IMR-90 (cell line): ENCODE measurements at regions not wholly inside any gene's neighbourhood (a gene's known extent, or its start where the extent isn't known, plus 50 kb on each side); places are given as distances from the start of the nearest gene placed in this dataset.
"Not testable (repeated sequence)": the region's sequence is repeated elsewhere in the genome, so short reads cannot be mapped to it uniquely, and the experiment has no call there.

Source experiments
- ATAC-seq: fragments of 200-7000 bp; cut with Tn5 transposase; 2 replicates; pipeline ENCODE4 v1.9.1; 2020; ENCODE audit warnings: low read depth, mild to moderate bottlenecking, moderate library complexity
- BruUV-seq: library from RNA; stranded (reverse); fragments of 400-500 nt; replicated peaks from 2 replicates; lab custom pipeline; 2021; lab: Mats Ljungman, UMichigan
- CTCF ChIA-PET: fragments of 300-600 bp; formaldehyde crosslinking; extraction: SDS; loops from one replicate; lab custom pipeline; 2021; ENCODE audit warnings: antibody characterized with exemption; lab: Yijun Ruan, JAX
- POLR2A ChIA-PET: fragments of 300-600 bp; sonication (Branson Sonifier 250); formaldehyde crosslinking; loops from one replicate; lab custom pipeline; 2022; ENCODE audit warnings: antibody characterized with exemption; ENCODE audit not compliant: unreplicated experiment; lab: Charles Lee
- DNase-seq: peaks from one replicate; pipeline ENCODE4 v3.0.0; 2013
- H2AFZ ChIP-seq: replicated peaks from 2 replicates; pipeline ENCODE3; 2013; ENCODE audit warnings: low read length, mild to moderate bottlenecking; ENCODE audit not compliant: poor library complexity
- H2AK5ac ChIP-seq: 2 replicates; pipeline ENCODE4 v1.6.1; 2013; ENCODE audit warnings: low read depth, low read length, inconsistent platforms
- H2AK9ac ChIP-seq: replicated peaks from 2 replicates; pipeline ENCODE3; 2013; ENCODE audit warnings: mild to moderate bottlenecking, low read depth, low read length, moderate library complexity; ENCODE audit not compliant: poor library complexity
- H2BK120ac ChIP-seq: 2 replicates; pipeline ENCODE4 v1.6.1; 2013; ENCODE audit warnings: low read depth, low read length, inconsistent platforms
- H2BK15ac ChIP-seq: 3 replicates; pipeline ENCODE4 v1.6.1; 2013; ENCODE audit warnings: low read depth, low read length, inconsistent platforms
- H2BK20ac ChIP-seq: 2 replicates; pipeline ENCODE4 v1.6.1; 2013; ENCODE audit warnings: low read depth, mild to moderate bottlenecking, inconsistent platforms, low read length, moderate library complexity
- H2BK5ac ChIP-seq: 2 replicates; pipeline ENCODE4 v1.6.1; 2013; ENCODE audit warnings: mild to moderate bottlenecking, low read depth, low read length, inconsistent platforms; ENCODE audit not compliant: poor library complexity, severe bottlenecking
- H3K14ac ChIP-seq: replicated peaks from 2 replicates; pipeline ENCODE4 v1.6.1; 2013; ENCODE audit warnings: low read depth, low read length, inconsistent platforms
- H3K18ac ChIP-seq: 2 replicates; pipeline ENCODE4 v1.6.1; 2013; ENCODE audit warnings: low read depth, low read length, control low read depth
- H3K23ac ChIP-seq: 2 replicates; pipeline ENCODE4 v1.6.1; 2013; ENCODE audit warnings: low read depth, low read length, inconsistent platforms
- H3K27ac ChIP-seq: 2 replicates; pipeline ENCODE4 v1.5.1; 2013; ENCODE audit warnings: mild to moderate bottlenecking, control low read depth, low read length; ENCODE audit not compliant: insufficient read depth
- H3K27me3 ChIP-seq: 2 replicates; pipeline ENCODE4 v1.6.1; 2013; ENCODE audit warnings: low read length; ENCODE audit not compliant: control insufficient read depth, insufficient read depth
- H3K36me3 ChIP-seq: 2 replicates; pipeline ENCODE4 v1.6.1; 2013; ENCODE audit warnings: low read length, mixed read lengths; ENCODE audit not compliant: control insufficient read depth, insufficient read depth
- H3K4ac ChIP-seq: 2 replicates; pipeline ENCODE4 v1.6.1; 2013; ENCODE audit warnings: low read depth, low read length, inconsistent platforms
- H3K4me1 ChIP-seq: 2 replicates; pipeline ENCODE4 v1.6.1; 2013; ENCODE audit warnings: low read length, mixed read lengths; ENCODE audit not compliant: control insufficient read depth, insufficient read depth
- H3K4me2 ChIP-seq: 2 replicates; pipeline ENCODE4 v1.6.1; 2013; ENCODE audit warnings: low read depth, mild to moderate bottlenecking, control low read depth, low read length, moderate library complexity
- H3K4me3 ChIP-seq: 2 replicates; pipeline ENCODE4 v1.5.1; 2013; ENCODE audit warnings: low read depth, mild to moderate bottlenecking, control low read depth, low read length, moderate library complexity; ENCODE audit not compliant: insufficient read depth
- H3K56ac ChIP-seq: 2 replicates; pipeline ENCODE4 v1.6.1; 2013; ENCODE audit warnings: low read length, inconsistent platforms; ENCODE audit not compliant: insufficient read depth; ENCODE audit errors: extremely low read depth
- H3K79me1 ChIP-seq, 2 experiments: 2 replicates each; pipeline ENCODE4 v1.6.1; 2013; ENCODE audit warnings: low read length in 2 of 2, inconsistent platforms in 1 of 2, low read depth in 1 of 2
- H3K9ac ChIP-seq: 2 replicates; pipeline ENCODE4 v1.6.1; 2013; ENCODE audit warnings: low read depth, low read length, control low read depth
- H3K9me1 ChIP-seq: 2 replicates; pipeline ENCODE4 v1.6.1; 2013; ENCODE audit warnings: low read length, inconsistent platforms; ENCODE audit not compliant: insufficient read depth
- H3K9me3 ChIP-seq: 2 replicates; pipeline ENCODE4 v1.6.1; 2013; ENCODE audit warnings: low read length; ENCODE audit not compliant: control insufficient read depth, insufficient read depth
- H4K20me1 ChIP-seq: 2 replicates; pipeline ENCODE4 v1.6.1; 2013; ENCODE audit warnings: low read length, inconsistent platforms; ENCODE audit not compliant: insufficient read depth
- H4K5ac ChIP-seq: 2 replicates; pipeline ENCODE4 v1.6.1; 2013; ENCODE audit warnings: mild to moderate bottlenecking, low read depth, low read length, control low read depth
- H4K8ac ChIP-seq, 2 experiments: 2 replicates each; pipeline ENCODE4 v1.6.1; 2013; ENCODE audit warnings: low read depth in 2 of 2, low read length in 2 of 2, control low read depth in 1 of 2, inconsistent platforms in 1 of 2
- H4K91ac ChIP-seq: 2 replicates; pipeline ENCODE4 v1.6.1; 2013; ENCODE audit warnings: low read depth, low read length, inconsistent platforms; ENCODE audit not compliant: insufficient read depth
- FOS ChIP-seq: fragments of 150-350 bp; IDR thresholded peaks from 2 replicates; pipeline ENCODE4 v1.6.1; 2016; ENCODE audit warnings: low read depth, low read length
- MXI1 ChIP-seq: IDR thresholded peaks from 2 replicates; pipeline ENCODE4 v1.6.1; 2012; ENCODE audit warnings: low read depth, mild to moderate bottlenecking, low read length, moderate library complexity, borderline replicate concordance
- WGBS, 2 experiments: methylation state at CpG; one replicate each; pipeline versions ENCODE4 v1.1.5 to v1.1.7; 2013; ENCODE audit warnings: missing lambda C conversion rate in 2 of 2; ENCODE audit not compliant: insufficient read length in 1 of 2; ENCODE audit errors: extremely low coverage in 2 of 2; 5-methylcytosine and 5-hydroxymethylcytosine counted together
- dilution Hi-C: fragments of 300-500 bp; cut with HindIII; formaldehyde crosslinking; loops from one replicate; pipeline ENCODE4 v1.14.3; 2018; ENCODE audit warnings: low sequenced_read_pairs; ENCODE audit not compliant: unreplicated experiment
- in situ Hi-C: fragments of 300-500 bp; cut with MboI; formaldehyde crosslinking; loops from 3 replicates; pipeline ENCODE4 v1.14.3; 2019; ENCODE audit warnings: low sequenced_read_pairs, inconsistent platforms, mixed read lengths
- intact Hi-C: fragments of 100-400 bp; cut with micrococcal nuclease; formaldehyde crosslinking; loops from 2 replicates; pipeline ENCODE4 v1.10.0; 2022
- TF ChIP-seq, protein P1 (sequence below): conservative IDR thresholded peaks from 2 replicates; pipeline ENCODE4 v1.5.1; 2012; ENCODE audit warnings: mild to moderate bottlenecking, low read depth, low read length, improper control_type of control experiment

DNA sequence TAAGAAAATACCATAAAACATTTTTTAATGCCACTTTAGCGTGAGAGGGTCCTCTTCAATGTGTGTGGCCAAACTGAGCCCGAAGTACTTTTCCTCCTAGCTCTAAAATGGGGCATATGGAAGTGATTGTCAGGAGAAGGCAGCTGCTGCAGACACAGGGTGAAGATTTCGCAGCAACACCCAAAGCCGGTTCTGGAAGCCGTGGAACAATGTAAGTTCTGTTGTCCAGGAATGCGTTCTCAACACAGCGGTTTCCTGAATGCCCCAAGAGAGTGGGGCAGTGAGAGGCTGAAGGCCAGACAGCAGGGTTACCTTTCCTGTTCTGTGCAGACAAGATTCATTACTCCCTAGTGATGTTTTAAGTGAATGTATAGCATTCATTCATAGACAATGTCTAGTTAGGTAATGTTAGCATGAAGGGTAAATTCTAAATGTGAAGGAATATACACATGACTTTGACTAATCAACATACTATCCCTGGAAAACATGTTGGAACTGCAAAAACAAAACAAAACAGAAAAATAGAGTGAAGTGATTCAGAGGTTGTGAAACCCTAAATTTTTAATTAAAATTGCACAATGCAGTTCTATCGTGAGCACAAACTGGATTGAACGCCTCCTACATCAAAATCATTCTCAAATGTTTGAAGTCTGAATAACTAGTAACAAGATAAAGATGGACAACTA is 197.0 kb upstream of the SEMA6A start:
- Histone ChIP-seq H4K91ac (no peak overlapping the region), H2AK9ac (no peak overlapping the region), H3K27me3 (no peaks in the 10 kb centered on the region), H3K4ac (no peak overlapping the region), H2BK120ac (no peak overlapping the region), H3K4me3 (no peak overlapping the region), H3K14ac (no peak overlapping the region), H3K56ac (no peak overlapping the region), H3K9me3 (peaks cover 4% of the 10 kb centered on the region), H2BK5ac (no peak overlapping the region), H4K5ac (no peak overlapping the region), H2BK20ac (no peak overlapping the region), H3K18ac (no peak overlapping the region), H3K9me1 (no peaks in the 10 kb centered on the region), H4K20me1 (no peaks in the 10 kb centered on the region), H3K4me2 (no peak overlapping the region), H3K79me1 (no peaks in the 10 kb centered on the region), H3K27ac (no peak overlapping the region), H2BK15ac (no peak overlapping the region), H2AK5ac (no peak overlapping the region), H3K4me1 (no peaks in the 10 kb centered on the region), H3K36me3 (no peaks in the 10 kb centered on the region), H4K8ac (no peak overlapping the region), H3K9ac (no peak overlapping the region), H2AFZ (no peak overlapping the region), H3K23ac (no peak overlapping the region)
- intact Hi-C loops = no loop called here
- no TSS peak for BruUV-seq
- in situ Hi-C loops = no loop called here
- ATAC-seq (no peak), DNase-seq (no peak)
- POLR2A ChIA-PET = no interaction called here
- CTCF ChIA-PET = no interaction called here
- TF ChIP-seq, protein P1, sequence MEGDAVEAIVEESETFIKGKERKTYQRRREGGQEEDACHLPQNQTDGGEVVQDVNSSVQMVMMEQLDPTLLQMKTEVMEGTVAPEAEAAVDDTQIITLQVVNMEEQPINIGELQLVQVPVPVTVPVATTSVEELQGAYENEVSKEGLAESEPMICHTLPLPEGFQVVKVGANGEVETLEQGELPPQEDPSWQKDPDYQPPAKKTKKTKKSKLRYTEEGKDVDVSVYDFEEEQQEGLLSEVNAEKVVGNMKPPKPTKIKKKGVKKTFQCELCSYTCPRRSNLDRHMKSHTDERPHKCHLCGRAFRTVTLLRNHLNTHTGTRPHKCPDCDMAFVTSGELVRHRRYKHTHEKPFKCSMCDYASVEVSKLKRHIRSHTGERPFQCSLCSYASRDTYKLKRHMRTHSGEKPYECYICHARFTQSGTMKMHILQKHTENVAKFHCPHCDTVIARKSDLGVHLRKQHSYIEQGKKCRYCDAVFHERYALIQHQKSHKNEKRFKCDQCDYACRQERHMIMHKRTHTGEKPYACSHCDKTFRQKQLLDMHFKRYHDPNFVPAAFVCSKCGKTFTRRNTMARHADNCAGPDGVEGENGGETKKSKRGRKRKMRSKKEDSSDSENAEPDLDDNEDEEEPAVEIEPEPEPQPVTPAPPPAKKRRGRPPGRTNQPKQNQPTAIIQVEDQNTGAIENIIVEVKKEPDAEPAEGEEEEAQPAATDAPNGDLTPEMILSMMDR = no peak
- TF ChIP-seq MXI1 (no peak), FOS (no peak)
- dilution Hi-C loops = no loop called here
- no CpG with 5 or more reads among the region's 9 CpGs for WGBS, 2 experiments

DNA sequence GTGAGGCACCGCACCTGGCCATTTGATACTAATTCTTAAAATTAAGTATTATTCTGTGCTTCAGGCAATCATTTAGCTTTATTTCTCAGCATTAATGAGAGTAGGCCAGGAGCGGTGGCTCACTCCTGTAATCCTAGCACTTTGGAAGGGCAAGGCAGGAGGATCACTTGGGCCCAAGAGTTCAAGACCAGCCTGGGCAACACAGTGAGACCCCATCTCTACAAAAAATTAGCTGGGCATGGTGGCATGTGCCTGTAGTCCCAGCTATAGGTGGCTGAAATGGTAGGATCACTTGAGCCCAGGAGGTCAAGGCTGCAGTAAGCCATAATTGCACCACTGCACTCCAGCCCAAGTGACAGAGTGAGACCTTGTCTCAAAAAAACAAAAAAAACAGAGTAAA is 195.3 kb upstream of the SEMA6A start:
- H2BK5ac ChIP-seq, H3K9me3 ChIP-seq, H3K23ac ChIP-seq, H2AK5ac ChIP-seq, H3K27ac ChIP-seq, ATAC-seq, H3K18ac ChIP-seq, H3K9ac ChIP-seq, dilution Hi-C loops, H2AK9ac ChIP-seq, DNase-seq, H4K5ac ChIP-seq, POLR2A ChIA-PET, H2BK20ac ChIP-seq, H3K27me3 ChIP-seq, BruUV-seq, H3K4ac ChIP-seq, CTCF ChIA-PET, H3K9me1 ChIP-seq, H3K4me2 ChIP-seq, in situ Hi-C loops, H2BK120ac ChIP-seq, H2BK15ac ChIP-seq, H4K91ac ChIP-seq, intact Hi-C loops, H2AFZ ChIP-seq, H3K14ac ChIP-seq, H3K4me1 ChIP-seq, H3K36me3 ChIP-seq, H4K20me1 ChIP-seq, H3K79me1 ChIP-seq, H3K56ac ChIP-seq, H4K8ac ChIP-seq, H3K4me3 ChIP-seq: not testable (repeated sequence)
- WGBS, 2 experiments = no CpG with 5 or more reads among the region's 2 CpGs
